ENCODE measurements at regions not wholly inside any gene's neighbourhood (a gene's known extent, or its start where the extent isn't known, plus 50 kb on each side); places are given as distances from the start of the nearest gene placed in this dataset.

- TF ChIP-seq ZBTB33 (CRISPR knock-in tag; IDR thresholded peaks at IDR 0.05) (no peak), TEAD3 (CRISPR knock-in tag; optimal IDR thresholded peaks at IDR 0.05; ENCODE audit: borderline replicate concordance) (peak; percentile 62), ERF (CRISPR knock-in tag; IDR thresholded peaks at IDR 0.05) (peak; percentile 47; the same call in 1 of the 2 replicates), CBFB (CRISPR knock-in tag; IDR thresholded peaks at IDR 0.05) (no peak), BCLAF1 (IDR thresholded peaks at IDR 0.05) (no peak), FIP1L1 (IDR thresholded peaks at IDR 0.05; ENCODE audit: borderline replicate concordance, insufficient read depth, low read depth, low read length) (no peak), ZNF546 (CRISPR knock-in tag; conservative IDR thresholded peaks at IDR 0.05) (no peak), ZNF24 (IDR thresholded peaks at IDR 0.05) (no peak), ZNF260 (CRISPR knock-in tag; IDR thresholded peaks at IDR 0.05; ENCODE audit: borderline replicate concordance, low read depth) (no peak), RFX1 (IDR thresholded peaks at IDR 0.05) (no peak), ZNF746 (CRISPR knock-in tag; IDR thresholded peaks at IDR 0.05) (no peak), ZNF431 (CRISPR knock-in tag; IDR thresholded peaks at IDR 0.05; ENCODE audit: borderline replicate concordance, low read depth) (no peak), ZNF496 (CRISPR knock-in tag; IDR thresholded peaks at IDR 0.05; ENCODE audit: insufficient replicate concordance) (no peak), PCBP2 (optimal IDR thresholded peaks at IDR 0.05; ENCODE audit: low read depth, low read length, poor library complexity, severe bottlenecking) (no peak), ZNF17 (CRISPR knock-in tag; IDR thresholded peaks at IDR 0.05) (no peak), BRF2 (CRISPR knock-in tag; IDR thresholded peaks at IDR 0.05) (no peak), ZBTB21 (CRISPR knock-in tag; IDR thresholded peaks at IDR 0.05) (no peak), SMARCC2 (IDR thresholded peaks at IDR 0.05) (no peak), SALL1 (CRISPR knock-in tag; IDR thresholded peaks at IDR 0.05) (peak; percentile 38; the same call in 1 of the 2 replicates), NBN (conservative IDR thresholded peaks at IDR 0.05) (no peak), GZF1 (CRISPR knock-in tag; IDR thresholded peaks at IDR 0.05) (no peak), ZNF790 (CRISPR knock-in tag; IDR thresholded peaks at IDR 0.05; ENCODE audit: borderline replicate concordance) (no peak), SAP130 (CRISPR knock-in tag; IDR thresholded peaks at IDR 0.05; ENCODE audit: low read depth) (0 out of 2 replicates have a peak, but pooled peaks have one; percentile 29), MIER3 (CRISPR knock-in tag; IDR thresholded peaks at IDR 0.05; ENCODE audit: borderline replicate concordance) (peak; percentile 77; the same call in 1 of the 2 replicates)
- TF ChIP-seq, protein P1, sequence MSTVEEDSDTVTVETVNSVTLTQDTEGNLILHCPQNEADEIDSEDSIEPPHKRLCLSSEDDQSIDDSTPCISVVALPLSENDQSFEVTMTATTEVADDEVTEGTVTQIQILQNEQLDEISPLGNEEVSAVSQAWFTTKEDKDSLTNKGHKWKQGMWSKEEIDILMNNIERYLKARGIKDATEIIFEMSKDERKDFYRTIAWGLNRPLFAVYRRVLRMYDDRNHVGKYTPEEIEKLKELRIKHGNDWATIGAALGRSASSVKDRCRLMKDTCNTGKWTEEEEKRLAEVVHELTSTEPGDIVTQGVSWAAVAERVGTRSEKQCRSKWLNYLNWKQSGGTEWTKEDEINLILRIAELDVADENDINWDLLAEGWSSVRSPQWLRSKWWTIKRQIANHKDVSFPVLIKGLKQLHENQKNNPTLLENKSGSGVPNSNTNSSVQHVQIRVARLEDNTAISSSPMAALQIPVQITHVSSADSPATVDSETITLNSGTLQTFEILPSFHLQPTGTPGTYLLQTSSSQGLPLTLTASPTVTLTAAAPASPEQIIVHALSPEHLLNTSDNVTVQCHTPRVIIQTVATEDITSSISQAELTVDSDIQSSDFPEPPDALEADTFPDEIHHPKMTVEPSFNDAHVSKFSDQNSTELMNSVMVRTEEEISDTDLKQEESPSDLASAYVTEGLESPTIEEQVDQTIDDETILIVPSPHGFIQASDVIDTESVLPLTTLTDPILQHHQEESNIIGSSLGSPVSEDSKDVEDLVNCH (CRISPR knock-in tag; IDR thresholded peaks at IDR 0.05): no peak
Observed at GRCh38 chr12:75872762-75873161, 158.8 kb downstream of the PHLDA1 start (continued).
